Right lobe of liver (tissue), 6 donors: ENCODE measurements at regions not wholly inside any gene's neighbourhood (a gene's known extent, or its start where the extent isn't known, plus 50 kb on each side); places are given as distances from the start of the nearest gene placed in this dataset.

ENCODE experiments used
- ATAC-seq, 4 donors: fragments of 200-7000 bp; cut with Tn5 transposase; one replicate each; pipeline ENCODE4 v1.9.1; 2020; ENCODE audit warnings: mild to moderate bottlenecking in 4 of 4, moderate library complexity in 4 of 4
- DNase-seq, 3 donors: peaks; one replicate each; pipeline ENCODE4 v3.0.0-alpha.2; 2020
- H3K27ac ChIP-seq, 3 donors: fragments of 200-600 bp; one replicate each; pipeline ENCODE4 v1.8.0; 2022
- H3K27me3 ChIP-seq, 2 donors: fragments of 200-600 bp; one replicate each; pipeline ENCODE4 v1.8.0; 2022
- H3K36me3 ChIP-seq, 4 donors: fragments of 200-600 bp; sonication (generic) in 1 of 4; one replicate each; pipeline versions ENCODE4 v1.5.1 to v1.8.0; 2017 to 2022; ENCODE audit warnings: control low read depth in 1 of 4
- H3K4me1 ChIP-seq, 4 donors: fragments of 200-600 bp; sonication (generic) in 1 of 4; one replicate each; pipeline versions ENCODE4 v1.5.1 to v1.8.0; 2017 to 2022; ENCODE audit warnings: control low read depth in 1 of 4
- H3K4me3 ChIP-seq, 3 donors: fragments of 200-600 bp; one replicate each; pipeline ENCODE4 v1.8.0; 2022
- H3K9me3 ChIP-seq, 4 donors: fragments of 200-600 bp; sonication (generic) in 1 of 4; one replicate each; pipeline versions ENCODE4 v1.5.1 to v1.8.0; 2017 to 2022; ENCODE audit warnings: control low read depth in 1 of 4
- CTCF ChIP-seq, 4 donors: fragments of 200-600 bp in 3 of 4; fragments of 450-650 bp in 1 of 4; IDR thresholded peaks; one replicate each; pipeline versions ENCODE4 v1.5.1 to v1.8.0; 2016 to 2022; ENCODE audit warnings: antibody characterized with exemption in 4 of 4, mild to moderate bottlenecking in 2 of 4
- POLR2A ChIP-seq: fragments of 450-650 bp; IDR thresholded peaks from one replicate; pipeline ENCODE4 v1.6.1; 2017; ENCODE audit warnings: antibody characterized with exemption, mild to moderate bottlenecking
- WGBS: methylation state at CpG from one replicate; pipeline ENCODE4 v1.1.6; 2018; ENCODE audit warnings: low coverage, low lambda C conversion rate; ENCODE audit not compliant: insufficient coverage; ENCODE audit errors: missing lambda C conversion rate; 5-methylcytosine and 5-hydroxymethylcytosine counted together
- intact Hi-C, 2 donors: fragments of 100-400 bp; cut with DNase I; formaldehyde crosslinking; loops; one replicate each; pipeline versions ENCODE4 v1.11.2 to v1.14.1; 2022
- donor health status: DM: no; HTN: yes; CAD: no.
- donor health status: DM: no; HTN: no; CAD: no.
- donor health status: DM: no; HTN: no; CAD: no.
- donor health status: DM: no; HTN: yes; CAD: no.
- donor health status: DM: no; HTN: yes; CAD: no.

- Histone ChIP-seq H3K4me3 (no peak overlapping the region), H3K4me1 (no peaks in the 10 kb centered on the region), H3K27ac (no peak overlapping the region), H3K27me3 (no peaks in the 10 kb centered on the region), H3K36me3 (no peaks in the 10 kb centered on the region), H3K9me3 (no peaks in the 10 kb centered on the region)
- DNase-seq = no peak
- no peak for TF ChIP-seq POLR2A
- TF ChIP-seq CTCF (IDR thresholded peaks at IDR 0.05) = no peak
- WGBS = 66% methylated on average over 5 of the region's 5 CpGs
- ATAC-seq = no peak
- intact Hi-C loops = no loop called here
These were observed 415.0 kb downstream of the ARHGEF28 start for GRCh38 chr5:74040811-74041491.

GRCh38 chr5:74040065-74040551, 414.1 kb downstream of the ARHGEF28 start:
- H3K27ac ChIP-seq = no peak overlapping the region

GRCh38 chr5:74037321-74037720, 411.3 kb downstream of the ARHGEF28 start:
- Histone ChIP-seq H3K27me3 (no peaks in the 10 kb centered on the region), H3K9me3 (no peaks in the 10 kb centered on the region), H3K27ac (no peak overlapping the region), H3K4me1 (peaks cover 0 to 6% (median 0%) of the 10 kb centered on the region in 4 donors), H3K4me3 (no peak overlapping the region), H3K36me3 (no peaks in the 10 kb centered on the region)
- intact Hi-C loops = no loop called here
- DNase-seq = no peak
- 74% methylated on average over 2 of the region's 2 CpGs for WGBS
- TF ChIP-seq CTCF (IDR thresholded peaks at IDR 0.05) = no peak
- TF ChIP-seq POLR2A = no peak
- no peak for ATAC-seq

More at GRCh38 chr5:74040065-74040551, 414.1 kb downstream of the ARHGEF28 start:
- 68% methylated on average over 2 of the region's 2 CpGs for WGBS
- no peaks in the 10 kb centered on the region for H3K27me3 ChIP-seq
- H3K4me3 ChIP-seq = no peak overlapping the region
- TF ChIP-seq POLR2A (no peak), CTCF (IDR thresholded peaks at IDR 0.05) (no peak)
- no peak for DNase-seq
- intact Hi-C loops = no loop called here
- ATAC-seq = no peak
- H3K4me1 ChIP-seq = peaks cover 0 to 6% (median 0%) of the 10 kb centered on the region in 4 donors
- no peaks in the 10 kb centered on the region for H3K9me3 ChIP-seq
- no peaks in the 10 kb centered on the region for H3K36me3 ChIP-seq

- Histone ChIP-seq H3K9me3 (no peaks in the 10 kb centered on the region), H3K4me1 (peaks cover 0 to 6% (median 0%) of the 10 kb centered on the region in 4 donors), H3K27ac (no peak overlapping the region), H3K36me3 (no peaks in the 10 kb centered on the region), H3K27me3 (no peaks in the 10 kb centered on the region), H3K4me3 (no peak overlapping the region)
- intact Hi-C loops = no loop called here
- 37% methylated on average over 6 of the region's 6 CpGs for WGBS
- TF ChIP-seq CTCF (IDR thresholded peaks at IDR 0.05) (peak; percentile 14 to 36 (median 30)), POLR2A (no peak)
- DNase-seq (no peak), ATAC-seq (peak; percentile 66 to 78 (median 74))
These were observed 409.5 kb downstream of the ARHGEF28 start for GRCh38 chr5:74035521-74035937.
